Stimulated activated CD8-positive, alpha-beta memory T cell treated with anti-CD3 and anti-CD28 coated beads, Interleukin-7, amount 100 ng/mL, for 48 hours (primary cell): ENCODE measurements at regions not wholly inside any gene's neighbourhood (a gene's known extent, or its start where the extent isn't known, plus 50 kb on each side); places are given as distances from the start of the nearest gene placed in this dataset.

Experiments used
- DNase-seq, 2 donors: peaks; one replicate each; pipeline ENCODE4 v3.0.0-alpha.2; 2020; ENCODE audit warnings: low read depth in 1 of 2; ENCODE audit errors: extremely low read depth in 1 of 2

GRCh38 chr16:85989863-85990643, 91.1 kb downstream of the IRF8 start:
- DNase-seq, result no peak

DNA sequence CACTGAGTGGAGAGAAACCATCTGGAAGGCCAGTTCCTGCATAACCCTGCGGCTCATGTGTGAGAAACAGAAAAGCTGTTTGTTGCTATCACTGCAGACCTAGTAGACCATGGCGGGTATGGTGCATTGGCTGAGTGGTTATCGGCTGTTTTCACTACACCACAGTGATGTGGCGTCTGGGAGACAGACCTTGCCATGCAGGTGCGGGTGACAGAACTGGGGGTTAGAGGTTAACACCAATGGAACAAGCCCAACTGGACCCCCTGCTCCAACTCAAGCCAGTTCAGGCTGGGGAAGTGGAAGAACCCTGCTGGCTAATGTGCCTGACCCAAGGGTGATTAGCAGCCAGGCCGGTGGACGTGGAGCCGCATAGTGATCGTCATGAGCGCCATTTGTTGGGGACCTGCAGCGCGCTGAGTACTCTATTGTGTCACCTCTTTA, 91.9 kb downstream of the IRF8 start:
- no peak for DNase-seq

DNA sequence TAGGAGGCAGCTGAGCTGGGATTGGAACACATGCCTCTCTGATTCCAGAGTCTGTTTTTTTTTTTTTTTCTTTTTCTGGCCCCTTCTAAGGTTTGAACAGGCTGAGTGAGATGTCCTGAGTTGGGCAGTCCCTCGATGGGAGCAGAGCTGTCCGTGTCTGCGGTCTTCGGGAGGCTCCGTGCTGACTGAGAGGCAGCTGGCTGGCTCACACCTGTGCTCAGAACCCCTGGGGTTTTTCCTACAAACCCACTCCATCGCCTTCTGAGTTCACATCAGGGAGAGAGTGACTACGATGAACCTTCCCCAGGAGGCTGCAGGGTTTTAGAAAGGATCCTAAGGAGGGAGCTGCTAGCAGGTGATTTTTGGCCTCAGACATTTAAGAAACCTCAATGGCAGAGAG, 92.5 kb downstream of the IRF8 start:
- no peak for DNase-seq

- no peak for DNase-seq
Observed at GRCh38 chr16:85991856-85992255, 92.9 kb downstream of the IRF8 start.

DNA sequence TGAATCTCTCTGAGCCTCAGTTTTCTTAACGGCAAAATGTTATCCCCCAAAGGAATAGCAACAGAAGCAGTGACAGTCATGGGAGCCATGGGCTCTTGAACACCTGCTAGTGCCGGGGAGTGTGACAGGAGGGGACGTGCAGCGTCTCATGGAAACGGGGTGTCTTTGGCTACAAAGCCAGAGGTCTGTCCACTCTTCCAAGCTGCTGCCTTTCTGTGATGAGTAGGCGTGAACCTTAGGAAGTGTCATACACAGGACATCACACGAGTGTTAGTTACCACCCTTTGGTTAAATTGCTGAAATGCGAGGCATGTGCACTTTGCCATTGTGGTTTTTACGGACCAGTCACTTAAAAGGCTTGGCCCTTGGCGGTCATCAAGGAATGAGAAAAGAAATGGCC, 93.4 kb downstream of the IRF8 start:
- DNase-seq, result no peak

DNA sequence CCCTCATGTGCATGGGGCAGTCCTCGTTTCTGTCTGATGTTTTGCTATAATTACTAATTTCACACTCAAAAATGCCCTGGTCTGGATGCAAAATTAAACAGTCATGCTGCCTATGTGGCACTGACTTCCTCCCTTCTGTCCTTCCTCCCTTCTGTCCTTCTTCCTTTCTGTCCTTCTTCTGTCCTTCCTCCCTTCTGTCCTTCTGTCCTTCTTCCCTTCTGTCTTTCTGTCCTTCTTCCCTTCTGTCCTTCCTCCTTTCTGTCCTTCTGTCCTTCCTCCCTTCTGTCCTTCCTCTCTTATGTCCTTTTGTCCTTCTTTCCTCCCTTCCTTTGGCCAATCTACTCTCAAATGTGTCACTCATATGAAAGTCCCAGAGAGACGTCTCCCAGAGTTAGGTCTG, 93.8 kb downstream of the IRF8 start:
- no peak for DNase-seq

- no peak for DNase-seq
Observed at GRCh38 chr16:85994492-85995490, 95.8 kb downstream of the IRF8 start.

DNA sequence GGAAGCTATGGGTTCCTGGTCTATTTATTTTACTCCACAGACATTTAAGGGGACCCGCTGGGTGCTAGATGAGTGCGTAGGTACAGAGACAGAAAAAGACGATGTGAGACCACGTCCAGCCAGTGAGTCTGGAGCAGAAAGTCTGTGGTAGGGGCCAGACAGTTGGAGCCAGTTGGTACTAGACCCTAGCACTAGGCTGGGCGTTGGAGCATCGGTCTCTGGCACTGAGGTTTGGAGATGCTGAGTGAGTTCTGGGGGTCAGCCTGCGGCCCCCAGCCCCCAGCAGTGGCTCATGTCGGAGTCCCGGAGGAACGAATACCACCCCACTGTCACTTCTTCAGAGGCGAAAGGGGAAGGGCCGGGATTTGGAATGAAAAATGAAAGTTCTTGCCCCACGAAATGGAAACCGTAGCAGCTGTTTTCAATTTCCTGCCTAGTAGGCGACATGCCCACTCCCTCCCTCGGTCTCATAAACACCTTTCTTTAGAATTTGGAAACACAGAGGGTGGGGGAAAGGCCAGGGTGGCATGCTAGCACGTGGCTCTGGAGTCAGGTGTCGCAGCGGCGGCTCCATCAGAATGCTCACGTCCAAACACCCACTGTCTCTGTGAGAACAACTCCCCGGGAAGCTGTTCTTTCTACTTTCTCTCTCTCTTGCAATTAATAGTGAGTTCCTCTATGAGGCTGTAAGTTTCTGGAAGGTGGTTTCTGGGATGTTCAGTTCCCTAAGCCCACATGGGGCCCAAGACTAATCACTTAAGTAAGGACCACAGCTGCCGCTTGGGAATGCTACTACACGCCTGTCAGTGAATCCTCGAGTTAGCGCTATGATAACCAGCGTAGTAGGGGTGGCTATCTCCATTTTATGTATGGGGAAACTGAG, 96.8 kb downstream of the IRF8 start:
- no peak for DNase-seq

- no peak for DNase-seq
Observed at GRCh38 chr16:85996843-85997242, 97.9 kb downstream of the IRF8 start.

DNA sequence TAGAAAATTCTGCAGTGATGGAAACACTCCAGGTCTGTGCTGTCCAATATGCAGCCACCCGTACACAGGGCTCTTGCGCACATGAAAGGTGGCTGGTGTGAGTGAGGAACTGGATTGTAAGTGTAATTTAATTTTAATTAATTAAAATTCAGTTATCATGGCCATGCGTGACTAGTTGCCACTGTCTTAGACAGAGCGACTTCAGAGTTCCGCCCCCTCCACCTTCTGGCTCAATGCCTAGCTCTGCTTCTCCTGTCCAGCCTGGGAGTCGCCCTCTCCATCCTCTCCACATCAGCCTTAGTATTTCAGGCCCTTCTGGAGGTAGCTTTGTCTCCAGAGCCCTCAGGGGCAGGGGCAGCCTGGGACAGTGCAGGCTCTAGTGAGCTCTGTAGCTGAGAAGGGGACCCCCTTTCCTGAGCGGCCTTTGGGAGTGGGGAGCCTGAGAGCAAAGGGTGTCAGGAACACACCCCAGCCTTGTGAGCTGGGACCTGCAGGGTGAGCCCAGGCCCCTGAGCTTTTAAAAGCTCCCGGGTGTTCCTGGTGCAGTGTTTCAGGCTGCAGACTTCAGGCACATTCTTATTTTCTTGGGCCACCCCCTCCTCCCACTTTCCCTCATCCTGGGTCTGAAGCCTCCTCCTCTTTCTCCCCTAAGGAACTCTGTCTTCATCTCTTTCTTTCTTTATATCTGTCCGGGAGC, 99.4 kb downstream of the IRF8 start:
- DNase-seq, result no peak

DNA sequence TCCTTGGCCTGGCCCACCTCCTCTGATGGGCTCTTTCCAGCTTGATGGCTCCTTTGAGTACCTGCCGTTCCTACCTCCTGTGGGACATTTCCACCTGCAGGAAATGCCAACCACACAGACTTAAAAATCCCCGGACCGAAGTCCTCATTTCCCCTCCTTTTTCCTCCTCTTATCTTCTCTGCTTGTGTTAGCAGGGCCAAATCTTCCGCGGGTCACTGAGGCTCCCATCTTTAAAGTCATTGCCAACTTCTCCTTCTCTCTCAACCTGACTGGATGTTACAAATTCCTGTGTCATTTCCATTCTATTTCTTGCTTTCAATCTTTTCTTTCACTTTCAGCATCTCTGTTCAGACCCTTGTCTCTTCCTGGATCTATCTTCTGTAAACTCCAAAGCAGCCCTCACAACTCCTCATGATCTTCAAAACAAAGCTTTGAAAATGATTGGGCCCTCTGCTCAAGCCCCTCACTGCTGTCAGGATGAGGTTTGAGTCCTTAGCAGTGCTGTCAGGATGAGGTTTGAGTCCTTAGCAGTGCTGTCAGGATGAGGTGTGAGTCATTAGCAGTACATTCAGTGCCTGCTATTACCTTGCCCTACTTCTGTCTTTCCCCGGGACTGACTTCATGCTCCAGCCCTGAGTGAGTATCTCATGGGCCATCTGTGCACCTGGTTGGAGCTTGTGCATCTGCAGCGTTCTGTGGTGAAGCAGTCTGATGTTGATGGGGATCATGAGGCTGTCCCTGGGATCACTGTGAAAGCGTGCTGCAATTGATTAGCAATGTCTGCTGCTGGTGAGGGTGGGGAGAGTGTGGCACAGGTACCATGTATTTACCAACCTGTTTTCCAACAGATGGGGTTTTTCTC, 100.1 kb downstream of the IRF8 start:
- no peak for DNase-seq

GRCh38 chr16:85999778-86000177, 100.8 kb downstream of the IRF8 start:
- no peak for DNase-seq

- DNase-seq, result no peak
Observed at GRCh38 chr16:86002178-86002900, 103.4 kb downstream of the IRF8 start.

DNA sequence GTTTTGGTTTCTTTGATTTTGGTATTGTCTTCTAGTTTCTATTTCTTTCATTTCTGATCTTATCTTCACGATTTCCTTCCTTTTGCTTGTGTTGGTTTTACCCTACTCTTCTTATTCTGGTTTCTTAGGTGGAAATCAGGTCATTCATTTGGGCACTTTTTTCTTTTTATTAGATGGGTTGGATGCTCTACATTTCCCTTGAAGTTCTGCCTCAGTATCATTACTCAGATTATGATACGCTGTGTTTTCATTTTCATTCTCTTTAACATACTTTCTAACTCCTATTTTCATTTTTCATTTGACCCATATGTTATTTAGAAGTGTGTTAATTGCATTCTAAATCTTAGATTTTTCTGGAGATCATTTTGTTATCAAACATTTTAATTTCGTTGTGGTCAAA, 108.6 kb downstream of the IRF8 start:
- no peak for DNase-seq

DNA sequence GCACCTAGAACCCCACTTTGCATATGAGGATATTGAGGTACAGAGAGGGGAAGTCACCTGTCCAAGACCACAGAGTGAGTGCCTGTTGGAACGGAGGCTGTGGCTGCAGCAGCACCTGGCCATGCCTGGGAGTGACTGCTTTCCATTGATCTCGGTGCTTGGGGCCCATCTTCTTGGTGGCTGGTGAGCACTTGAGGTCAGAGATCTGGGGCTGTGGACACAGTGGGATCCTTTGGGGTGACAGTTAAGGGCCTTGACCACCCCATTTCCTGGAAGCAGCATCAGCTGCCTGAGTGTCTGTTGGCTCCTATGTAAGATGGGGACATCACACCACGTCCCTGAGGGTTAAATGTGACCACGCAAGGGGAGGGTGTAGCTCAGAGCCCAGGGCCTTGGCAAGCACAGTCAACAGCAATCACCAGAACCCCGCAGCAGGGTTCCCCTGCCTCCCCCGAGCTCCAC, 111.7 kb downstream of the IRF8 start:
- no peak for DNase-seq

DNA sequence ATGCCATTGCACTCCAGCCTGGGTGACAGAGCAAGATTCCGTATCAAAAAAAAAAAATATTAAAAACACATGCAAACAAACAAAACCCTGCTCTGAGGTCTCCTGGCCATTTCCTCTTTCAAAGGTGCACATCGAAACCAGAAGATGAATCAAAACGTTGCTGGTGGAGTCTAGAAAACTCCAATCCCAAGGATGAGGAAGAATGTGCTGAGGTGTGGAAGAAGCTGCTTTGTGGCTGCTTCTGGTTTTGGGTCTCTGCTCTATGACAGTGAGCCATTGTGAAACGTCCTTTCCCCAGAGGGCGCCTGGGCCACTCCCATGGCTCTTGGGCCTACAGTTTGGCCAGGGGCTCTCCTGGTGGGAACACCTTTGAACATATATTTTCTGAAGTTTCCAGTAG, 112.6 kb downstream of the IRF8 start:
- DNase-seq, result no peak

GRCh38 chr16:86012221-86012620, 113.3 kb downstream of the IRF8 start:
- no peak for DNase-seq

DNA sequence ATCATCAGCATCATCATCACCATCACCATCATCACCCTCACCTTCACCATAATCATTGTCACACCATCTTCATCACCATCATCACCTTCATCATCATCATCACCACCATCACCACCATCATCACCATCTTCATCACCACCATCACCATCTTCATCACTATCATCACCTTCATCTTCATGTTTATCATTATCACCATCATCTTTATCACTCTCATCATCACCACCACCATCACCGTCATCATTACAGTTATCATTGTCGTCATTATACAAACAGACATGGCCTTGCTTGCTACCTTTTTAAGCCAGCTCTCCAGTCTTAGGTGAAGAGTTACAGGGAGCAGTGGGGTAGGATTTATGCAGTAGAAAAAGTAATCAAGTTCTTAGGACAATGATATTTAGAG, 114.9 kb downstream of the IRF8 start:
- no peak for DNase-seq

- DNase-seq, result no peak
Observed at GRCh38 chr16:86015606-86016005, 116.6 kb downstream of the IRF8 start.
